DMS79 treated with DMSO at 0.1 percent for 48 hours (cell line): ENCODE measurements at regions not wholly inside any gene's neighbourhood (a gene's known extent, or its start where the extent isn't known, plus 50 kb on each side); places are given as distances from the start of the nearest gene placed in this dataset.
"Not testable (repeated sequence)": the region's sequence is repeated elsewhere in the genome, so short reads cannot be mapped to it uniquely, and the experiment has no call there.

ENCODE experiments used
- DNase-seq: peaks from one replicate; lab custom pipeline; 2025; lab: John Stamatoyannopoulos, UW

GRCh38 chr12:89289720-89290119 lies 62.6 kb downstream of the DUSP6 start:
- DNase-seq: no peak

- DNase-seq: no peak
These were observed 63.3 kb downstream of the DUSP6 start for GRCh38 chr12:89288959-89289358.

GRCh38 chr12:89286501-89286900 lies 65.8 kb downstream of the DUSP6 start:
- DNase-seq: no peak

- no peak for DNase-seq
These were observed 70.8 kb downstream of the DUSP6 start for GRCh38 chr12:89281539-89281867.

- DNase-seq: no peak
These were observed 71.3 kb downstream of the DUSP6 start for GRCh38 chr12:89280833-89281538.

- DNase-seq: no peak
These were observed 72.8 kb downstream of the DUSP6 start for GRCh38 chr12:89279499-89279898.

GRCh38 chr12:89278862-89279261 lies 73.4 kb downstream of the DUSP6 start:
- no peak for DNase-seq

GRCh38 chr12:89278169-89278568 lies 74.1 kb downstream of the DUSP6 start:
- no peak for DNase-seq

GRCh38 chr12:89276860-89277259 lies 75.4 kb downstream of the DUSP6 start:
- no peak for DNase-seq

- DNase-seq: no peak
These were observed 78.8 kb downstream of the DUSP6 start for GRCh38 chr12:89273525-89273924.

- DNase-seq: no peak
These were observed 81.8 kb downstream of the DUSP6 start for GRCh38 chr12:89270548-89270947.

- no peak for DNase-seq
These were observed 83.1 kb downstream of the DUSP6 start for GRCh38 chr12:89269174-89269573.

- no peak for DNase-seq
These were observed 84.9 kb downstream of the DUSP6 start for GRCh38 chr12:89267404-89267803.

GRCh38 chr12:89266574-89267188 lies 85.6 kb downstream of the DUSP6 start:
- not testable (repeated sequence) for DNase-seq

GRCh38 chr12:89264837-89265236 lies 87.5 kb downstream of the DUSP6 start:
- no peak for DNase-seq

- no peak for DNase-seq
These were observed 88.4 kb downstream of the DUSP6 start for GRCh38 chr12:89263900-89264299.

GRCh38 chr12:89262855-89263552 lies 89.3 kb downstream of the DUSP6 start:
- no peak for DNase-seq

GRCh38 chr12:89261982-89262381 lies 90.3 kb downstream of the DUSP6 start:
- DNase-seq: no peak

GRCh38 chr12:89260841-89261637 lies 91.3 kb downstream of the DUSP6 start:
- DNase-seq: no peak

- DNase-seq: no peak
These were observed 92.5 kb downstream of the DUSP6 start for GRCh38 chr12:89259821-89260220.

GRCh38 chr12:89258240-89258969 lies 93.9 kb downstream of the DUSP6 start:
- DNase-seq: no peak

GRCh38 chr12:89257340-89257739 lies 95.0 kb downstream of the DUSP6 start:
- DNase-seq: no peak
